DLD1 (cell line): ENCODE measurements at regions not wholly inside any gene's neighbourhood (a gene's known extent, or its start where the extent isn't known, plus 50 kb on each side); places are given as distances from the start of the nearest gene placed in this dataset.

Experiments used
- in situ Hi-C: cut with HindIII; loops from 2 replicates; pipeline ENCODE4 v1.10.0; 2017; ENCODE audit warnings: low sequenced_read_pairs

- in situ Hi-C loops: no loop called here
These were observed 262.0 kb upstream of the UMPS start for GRCh38 chr3:124467980-124468902.

- in situ Hi-C loops: no loop called here
These were observed 260.7 kb upstream of the UMPS start for GRCh38 chr3:124469555-124469954.

- in situ Hi-C loops: no loop called here
These were observed 251.4 kb upstream of the UMPS start for GRCh38 chr3:124478830-124479229.

- in situ Hi-C loops: no loop called here
These were observed 246.3 kb upstream of the UMPS start for GRCh38 chr3:124483915-124484470.

- in situ Hi-C loops: no loop called here
These were observed 243.9 kb upstream of the UMPS start for GRCh38 chr3:124486324-124486723.

- in situ Hi-C loops: no loop called here
These were observed 240.7 kb upstream of the UMPS start for GRCh38 chr3:124489506-124489905.

GRCh38 chr3:124491098-124491497 lies 239.2 kb upstream of the UMPS start:
- in situ Hi-C loops: no loop called here

- in situ Hi-C loops: no loop called here
These were observed 238.4 kb upstream of the UMPS start for GRCh38 chr3:124491875-124492274.

GRCh38 chr3:124492824-124493223 lies 237.4 kb upstream of the UMPS start:
- in situ Hi-C loops: no loop called here

- in situ Hi-C loops: no loop called here
These were observed 234.2 kb upstream of the UMPS start for GRCh38 chr3:124496061-124496460.

GRCh38 chr3:124497487-124497886 lies 232.8 kb upstream of the UMPS start:
- in situ Hi-C loops: no loop called here

- in situ Hi-C loops: no loop called here
These were observed 231.4 kb upstream of the UMPS start for GRCh38 chr3:124498891-124499290.

GRCh38 chr3:124504332-124505059 lies 225.8 kb upstream of the UMPS start:
- in situ Hi-C loops: no loop called here

- in situ Hi-C loops: no loop called here
These were observed 220.4 kb upstream of the UMPS start for GRCh38 chr3:124509884-124510283.

- in situ Hi-C loops: no loop called here
These were observed 220.0 kb upstream of the UMPS start for GRCh38 chr3:124510290-124510689.

GRCh38 chr3:124512881-124513609 lies 217.2 kb upstream of the UMPS start:
- in situ Hi-C loops: no loop called here

GRCh38 chr3:124513610-124513997 lies 216.6 kb upstream of the UMPS start:
- in situ Hi-C loops: no loop called here

- in situ Hi-C loops: no loop called here
These were observed 215.6 kb upstream of the UMPS start for GRCh38 chr3:124514683-124515082.

- in situ Hi-C loops: no loop called here
These were observed 213.9 kb upstream of the UMPS start for GRCh38 chr3:124516333-124516732.

- in situ Hi-C loops: no loop called here
These were observed 212.9 kb upstream of the UMPS start for GRCh38 chr3:124517306-124517705.

- in situ Hi-C loops: no loop called here
These were observed 211.9 kb upstream of the UMPS start for GRCh38 chr3:124518350-124518749.
